GM12878 (cell line): ENCODE measurements at regions not wholly inside any gene's neighbourhood (a gene's known extent, or its start where the extent isn't known, plus 50 kb on each side); places are given as distances from the start of the nearest gene placed in this dataset.

Experiments used
- ATAC-seq: fragments of 200-7000 bp; cut with Tn5 transposase; 3 replicates; pipeline ENCODE4 v1.9.1; 2020; ENCODE audit warnings: mild to moderate bottlenecking, moderate library complexity
- BruUV-seq: library from RNA; stranded (reverse); fragments of 400-500 nt; replicated peaks from 2 replicates; lab custom pipeline; 2021; lab: Mats Ljungman, UMichigan
- CTCF ChIA-PET: fragments of 300-600 bp; sonication (Branson Sonifier 250); formaldehyde crosslinking; extraction: SDS; loops from one replicate; lab custom pipeline; 2021; ENCODE audit warnings: inconsistent platforms; lab: Yijun Ruan, JAX
- POLR2A ChIA-PET: fragments of 350-600 bp; formaldehyde crosslinking; extraction: SDS; loops from one replicate; lab custom pipeline; 2021; ENCODE audit warnings: inconsistent platforms; lab: Charles Lee
- RAD21 ChIA-PET: fragments of 300-600 bp; sonication (Branson Sonifier 250); formaldehyde crosslinking; loops from one replicate; lab custom pipeline; 2023; ENCODE audit warnings: antibody characterized with exemption; ENCODE audit not compliant: unreplicated experiment; lab: Charles Lee
- SMC1A ChIA-PET: fragments of 300-600 bp; sonication (Branson Sonifier 250); formaldehyde crosslinking; loops from one replicate; lab custom pipeline; 2023; ENCODE audit not compliant: unreplicated experiment, uncharacterized antibody; lab: Charles Lee
- DNase-seq: peaks from one replicate; pipeline ENCODE4 v3.0.0-alpha.2; 2011; ENCODE audit warnings: low read depth, low spot score
- FAIRE-seq: peaks from 3 replicates; lab custom pipeline; 2011; peaks lifted over from hg19 to GRCh38; lab: Jason Lieb, UNC
- H2AFZ ChIP-seq: 2 replicates; pipeline ENCODE4 v1.6.0; 2011; ENCODE audit warnings: low read depth, low read length, control low read depth; ENCODE audit not compliant: control insufficient read depth
- H3K27ac ChIP-seq: 2 replicates; pipeline ENCODE4 v1.5.1; 2011; ENCODE audit warnings: control low read depth; ENCODE audit not compliant: control insufficient read depth, insufficient read depth
- H3K27me3 ChIP-seq, 2 experiments: replicated peaks in 1 of 2; 2 replicates each; pipeline versions ENCODE4 v1.6.0 to v1.6.1; 2011; ENCODE audit warnings: low read length in 1 of 2; ENCODE audit not compliant: control insufficient read depth in 2 of 2, insufficient read depth in 2 of 2
- H3K36me3 ChIP-seq, 2 experiments: 2 replicates each; pipeline ENCODE4 v1.5.1; 2011; ENCODE audit warnings: low read length in 1 of 2; ENCODE audit not compliant: control insufficient read depth in 2 of 2, insufficient read depth in 2 of 2
- H3K4me1 ChIP-seq: 2 replicates; pipeline ENCODE4 v1.6.1; 2011; ENCODE audit warnings: mild to moderate bottlenecking, low read length, moderate library complexity, mixed read lengths; ENCODE audit not compliant: control insufficient read depth, insufficient read depth
- H3K4me2 ChIP-seq: 2 replicates; pipeline ENCODE4 v1.6.0; 2011; ENCODE audit warnings: control low read depth; ENCODE audit not compliant: control insufficient read depth, insufficient read depth
- H3K4me3 ChIP-seq: fragments of 200-600 bp; sonication (generic); 2 replicates; pipeline ENCODE4 v1.5.1; 2016
- H3K79me2 ChIP-seq: 2 replicates; pipeline ENCODE4 v1.6.0; 2011; ENCODE audit warnings: low read length; ENCODE audit not compliant: control insufficient read depth, insufficient read depth
- H3K9ac ChIP-seq: 2 replicates; pipeline ENCODE4 v1.8.0; 2011; ENCODE audit warnings: low read length, control low read depth, mixed read lengths; ENCODE audit not compliant: control insufficient read depth, insufficient read depth
- H3K9me3 ChIP-seq: replicated peaks from 3 replicates; pipeline ENCODE4 v1.5.1; 2011; ENCODE audit warnings: mild to moderate bottlenecking, low read length; ENCODE audit not compliant: control insufficient read depth, insufficient read depth
- H4K20me1 ChIP-seq: 2 replicates; pipeline ENCODE4 v1.6.0; 2011; ENCODE audit not compliant: control insufficient read depth, insufficient read depth
- IKZF1 ChIP-seq: fragments of 450-650 bp; conservative IDR thresholded peaks from 2 replicates; pipeline ENCODE4 v1.6.1; 2017; ENCODE audit warnings: antibody characterized with exemption, mild to moderate bottlenecking
- KDM1A ChIP-seq: fragments of 200-600 bp; sonication (generic); IDR thresholded peaks from 2 replicates; pipeline ENCODE4 v1.6.1; 2016; ENCODE audit warnings: borderline replicate concordance
- MEF2A ChIP-seq: IDR thresholded peaks from 2 replicates; pipeline ENCODE4 v1.6.1; 2011; ENCODE audit warnings: low read depth, mild to moderate bottlenecking, low read length, moderate library complexity; ENCODE audit not compliant: insufficient read depth
- PRDM15 ChIP-seq: fragments of 450-650 bp; formaldehyde crosslinking; IDR thresholded peaks from 2 replicates; pipeline ENCODE4 v1.4.0; 2020; ENCODE audit warnings: mild to moderate bottlenecking, moderate library complexity
- RELB ChIP-seq: fragments of 450-650 bp; IDR thresholded peaks from 2 replicates; pipeline ENCODE4 v1.6.1; 2017; ENCODE audit warnings: low read depth, mild to moderate bottlenecking, moderate library complexity
- SREBF2 ChIP-seq: IDR thresholded peaks from 2 replicates; pipeline ENCODE4 v1.6.1; 2012; ENCODE audit warnings: mild to moderate bottlenecking, low read length
- SUPT20H ChIP-seq: IDR thresholded peaks from 2 replicates; pipeline ENCODE4 v1.6.1; 2011; ENCODE audit warnings: low read depth, mild to moderate bottlenecking, low read length, moderate library complexity, borderline replicate concordance; ENCODE audit not compliant: control insufficient read depth
- YBX1 ChIP-seq: fragments of 450-650 bp; IDR thresholded peaks from 2 replicates; pipeline ENCODE4 v1.6.1; 2016; ENCODE audit warnings: antibody characterized with exemption
- WGBS: methylation state at CpG from one replicate; pipeline ENCODE4 v1.1.6; 2016; ENCODE audit warnings: low lambda C conversion rate; ENCODE audit not compliant: insufficient replicate concordance, insufficient coverage; ENCODE audit errors: missing lambda C conversion rate; 5-methylcytosine and 5-hydroxymethylcytosine counted together
- in situ Hi-C: fragments of 300-500 bp; cut with MboI; formaldehyde crosslinking; loops from 9 replicates; pipeline ENCODE4 v1.14.3; 2018; ENCODE audit warnings: mixed read lengths
- intact Hi-C: fragments of 100-400 bp; cut with micrococcal nuclease; formaldehyde crosslinking; loops from one replicate; pipeline ENCODE4 v1.14.2; 2022; ENCODE audit not compliant: unreplicated experiment
- TF ChIP-seq, protein P1 (sequence below): IDR thresholded peaks from 2 replicates; pipeline ENCODE4 v1.6.1; 2011; ENCODE audit warnings: low read depth, mild to moderate bottlenecking, low read length, moderate library complexity, borderline replicate concordance; ENCODE audit errors: extremely low read depth

GRCh38 chr17:69878661-69879060 lies 196.4 kb upstream of the KCNJ16 start:
- Histone ChIP-seq H3K4me2 (no peak overlapping the region), H3K4me1 (no peaks in the 10 kb centered on the region), H3K27me3 (no peaks in the 10 kb centered on the region), H3K9me3 (no peaks in the 10 kb centered on the region), H2AFZ (no peak overlapping the region), H3K36me3 (no peaks in the 10 kb centered on the region), H3K27ac (no peak overlapping the region), H3K79me2 (no peaks in the 10 kb centered on the region), H3K4me3 (no peak overlapping the region), H3K9ac (no peak overlapping the region), H4K20me1 (no peaks in the 10 kb centered on the region)
- FAIRE-seq (no peak), ATAC-seq (no peak), DNase-seq (no peak)
- RAD21 ChIA-PET = no interaction called here
- intact Hi-C loops = no loop called here
- in situ Hi-C loops = no loop called here
- 70% methylated on average over 2 of the region's 2 CpGs for WGBS
- CTCF ChIA-PET = no interaction called here
- TF ChIP-seq SUPT20H = no peak
- no peak for TF ChIP-seq IKZF1
- no peak for TF ChIP-seq YBX1
- no peak for TF ChIP-seq PRDM15
- no peak for TF ChIP-seq SREBF2
- TF ChIP-seq MEF2A = no peak
- TF ChIP-seq, protein P1, sequence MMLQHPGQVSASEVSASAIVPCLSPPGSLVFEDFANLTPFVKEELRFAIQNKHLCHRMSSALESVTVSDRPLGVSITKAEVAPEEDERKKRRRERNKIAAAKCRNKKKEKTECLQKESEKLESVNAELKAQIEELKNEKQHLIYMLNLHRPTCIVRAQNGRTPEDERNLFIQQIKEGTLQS = no peak
- TF ChIP-seq RELB = no peak
- TF ChIP-seq KDM1A = no peak
- SMC1A ChIA-PET = no interaction called here
- no TSS peak for BruUV-seq
- POLR2A ChIA-PET = no interaction called here
